ENCODE measurements at regions not wholly inside any gene's neighbourhood (a gene's known extent, or its start where the extent isn't known, plus 50 kb on each side); places are given as distances from the start of the nearest gene placed in this dataset.
"Not testable (repeated sequence)": the region's sequence is repeated elsewhere in the genome, so short reads cannot be mapped to it uniquely, and the experiment has no call there.

GRCh38 chr5:82747986-82748385 lies 329.2 kb downstream of the TMEM167A start:
- DNase-seq, result no peak

GRCh38 chr5:82745016-82745415 lies 332.2 kb downstream of the TMEM167A start:
- DNase-seq, result no peak

- no peak for DNase-seq
Measured at GRCh38 chr5:82738681-82739269, 338.4 kb downstream of the TMEM167A start.

- no peak for DNase-seq
Measured at GRCh38 chr5:82735160-82735789, 341.9 kb downstream of the TMEM167A start.

GRCh38 chr5:82734347-82734746 lies 342.8 kb downstream of the TMEM167A start:
- DNase-seq, result no peak

- DNase-seq, result no peak
Measured at GRCh38 chr5:82730913-82731312, 346.3 kb downstream of the TMEM167A start.

GRCh38 chr5:82728926-82729702 lies 348.1 kb downstream of the TMEM167A start:
- DNase-seq, result no peak

GRCh38 chr5:82723168-82723567 lies 354.0 kb downstream of the TMEM167A start:
- no peak for DNase-seq

GRCh38 chr5:82721087-82721410 lies 356.1 kb downstream of the TMEM167A start:
- no peak for DNase-seq

- no peak for DNase-seq
Measured at GRCh38 chr5:82720213-82721086, 356.7 kb downstream of the TMEM167A start.

- DNase-seq, result no peak
Measured at GRCh38 chr5:82719368-82719767, 357.8 kb downstream of the TMEM167A start.

GRCh38 chr5:82717738-82718137 lies 359.5 kb downstream of the TMEM167A start:
- DNase-seq, result no peak

GRCh38 chr5:82714732-82715131 lies 362.5 kb downstream of the TMEM167A start:
- DNase-seq, result not testable (repeated sequence)

GRCh38 chr5:82713811-82714210 lies 363.4 kb downstream of the TMEM167A start:
- DNase-seq, result no peak

GRCh38 chr5:82707741-82708140 lies 369.5 kb downstream of the TMEM167A start:
- no peak for DNase-seq

- DNase-seq, result no peak
Measured at GRCh38 chr5:82704381-82704780, 372.8 kb downstream of the TMEM167A start.

GRCh38 chr5:82702046-82702445 lies 375.1 kb downstream of the TMEM167A start:
- DNase-seq, result no peak

GRCh38 chr5:82699737-82700136 lies 377.5 kb downstream of the TMEM167A start:
- DNase-seq, result no peak

- DNase-seq, result no peak
Measured at GRCh38 chr5:82698026-82698425, 379.2 kb downstream of the TMEM167A start.

- DNase-seq, result no peak
Measured at GRCh38 chr5:82694711-82695285, 382.4 kb downstream of the TMEM167A start.

GRCh38 chr5:82692826-82693225 lies 384.4 kb downstream of the TMEM167A start:
- DNase-seq, result no peak

GRCh38 chr5:82684659-82685058 lies 392.5 kb downstream of the TMEM167A start:
- no peak for DNase-seq

- DNase-seq, result no peak
Measured at GRCh38 chr5:82684165-82684564, 393.0 kb downstream of the TMEM167A start.

Data from NCI-H1694 (cell line).